Body of pancreas (tissue), 4 donors: ENCODE measurements at regions not wholly inside any gene's neighbourhood (a gene's known extent, or its start where the extent isn't known, plus 50 kb on each side); places are given as distances from the start of the nearest gene placed in this dataset.

Experiments used
- CTCF ChIP-seq, 7 experiments: fragments of 450-650 bp in 4 of 7; fragments of 200-600 bp in 3 of 7; sonication (generic) in 3 of 7; IDR thresholded peaks; one replicate each; pipeline ENCODE4 v1.5.1; 2016 to 2019; ENCODE audit warnings: antibody characterized with exemption in 7 of 7
- POLR2A ChIP-seq, 3 donors: fragments of 450-650 bp; IDR thresholded peaks; one replicate each; pipeline ENCODE4 v1.6.1; 2016; ENCODE audit warnings: antibody characterized with exemption in 3 of 3, mild to moderate bottlenecking in 2 of 3

GRCh38 chr10:109428775-109429491 is 494.4 kb downstream of the XPNPEP1 start:
- TF ChIP-seq CTCF (IDR thresholded peaks at IDR 0.05) (no peak), POLR2A (IDR thresholded peaks at IDR 0.05) (no peak)
